NOMO-1 (cell line): ENCODE measurements at regions not wholly inside any gene's neighbourhood (a gene's known extent, or its start where the extent isn't known, plus 50 kb on each side); places are given as distances from the start of the nearest gene placed in this dataset.
"Not testable (repeated sequence)": the region's sequence is repeated elsewhere in the genome, so short reads cannot be mapped to it uniquely, and the experiment has no call there.

Source experiments
- DNase-seq, 2 experiments: peaks; one replicate each; lab custom pipeline; 2025; ENCODE audit not compliant: unreplicated experiment in 2 of 2; lab: John Stamatoyannopoulos, UW

- no peak for DNase-seq
These were observed 52.2 kb upstream of the ABCA1 start for GRCh38 chr9:104980039-104980654.

- DNase-seq = no peak
These were observed 53.7 kb upstream of the ABCA1 start for GRCh38 chr9:104981543-104982129.

- DNase-seq = no peak
These were observed 54.6 kb upstream of the ABCA1 start for GRCh38 chr9:104982543-104982942.

GRCh38 chr9:104983491-104983890, 55.5 kb upstream of the ABCA1 start:
- DNase-seq = no peak

GRCh38 chr9:104984121-104984520, 56.2 kb upstream of the ABCA1 start:
- no peak for DNase-seq

- no peak for DNase-seq
These were observed 56.6 kb upstream of the ABCA1 start for GRCh38 chr9:104984542-104984941.

GRCh38 chr9:104984948-104985347, 57.0 kb upstream of the ABCA1 start:
- no peak for DNase-seq

GRCh38 chr9:104986096-104986495, 58.1 kb upstream of the ABCA1 start:
- no peak for DNase-seq

- no peak for DNase-seq
These were observed 59.8 kb upstream of the ABCA1 start for GRCh38 chr9:104987743-104988142.

- no peak for DNase-seq
These were observed 60.6 kb upstream of the ABCA1 start for GRCh38 chr9:104988539-104988938.

GRCh38 chr9:104991144-104991953, 63.4 kb upstream of the ABCA1 start:
- peak; percentile 80 to 87 for DNase-seq

- no peak for DNase-seq
These were observed 64.7 kb upstream of the ABCA1 start for GRCh38 chr9:104992659-104993058.

- no peak for DNase-seq
These were observed 65.5 kb upstream of the ABCA1 start for GRCh38 chr9:104993291-104993963.

GRCh38 chr9:104997536-104997935, 69.6 kb upstream of the ABCA1 start:
- DNase-seq = no peak

GRCh38 chr9:104999136-104999535, 71.2 kb upstream of the ABCA1 start:
- no peak for DNase-seq

- DNase-seq = not testable (repeated sequence)
These were observed 72.6 kb upstream of the ABCA1 start for GRCh38 chr9:105000529-105000928.

GRCh38 chr9:105004466-105005090, 76.6 kb upstream of the ABCA1 start:
- no peak for DNase-seq

- DNase-seq = no peak
These were observed 77.2 kb upstream of the ABCA1 start for GRCh38 chr9:105005186-105005585.

GRCh38 chr9:105006514-105006913, 78.6 kb upstream of the ABCA1 start:
- DNase-seq = peak in 1 of 2 experiments; percentile 30

- DNase-seq = peak; percentile 91 to 97
These were observed 79.2 kb upstream of the ABCA1 start for GRCh38 chr9:105007143-105007542.

GRCh38 chr9:105010089-105010488, 82.1 kb upstream of the ABCA1 start:
- DNase-seq = not testable (repeated sequence)
